NCI-H1930 (cell line): ENCODE measurements at regions not wholly inside any gene's neighbourhood (a gene's known extent, or its start where the extent isn't known, plus 50 kb on each side); places are given as distances from the start of the nearest gene placed in this dataset.

Experiments used
- DNase-seq, 2 experiments: peaks; one replicate each; lab custom pipeline; 2025; lab: John Stamatoyannopoulos, UW

DNA sequence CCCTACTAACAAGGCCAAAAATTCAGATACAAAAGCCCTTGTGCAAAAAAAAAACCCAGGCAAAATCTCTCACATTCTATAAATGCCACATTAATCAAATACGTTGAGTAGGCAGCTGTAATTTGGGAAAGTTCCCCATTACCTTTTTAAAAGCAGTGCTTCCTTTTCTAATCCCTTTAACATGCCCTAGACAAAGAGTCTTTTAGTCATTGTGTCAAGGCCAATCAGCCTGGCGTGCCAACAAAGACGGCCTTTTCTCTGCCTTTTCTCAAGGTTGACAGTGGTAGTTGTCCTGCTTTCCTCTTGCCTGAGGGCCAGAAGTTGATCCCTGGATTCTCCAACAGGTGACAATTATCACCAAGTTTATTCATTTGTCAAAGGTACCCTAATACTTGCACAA, 62.5 kb upstream of the METAP2 start:
- DNase-seq: no peak

DNA sequence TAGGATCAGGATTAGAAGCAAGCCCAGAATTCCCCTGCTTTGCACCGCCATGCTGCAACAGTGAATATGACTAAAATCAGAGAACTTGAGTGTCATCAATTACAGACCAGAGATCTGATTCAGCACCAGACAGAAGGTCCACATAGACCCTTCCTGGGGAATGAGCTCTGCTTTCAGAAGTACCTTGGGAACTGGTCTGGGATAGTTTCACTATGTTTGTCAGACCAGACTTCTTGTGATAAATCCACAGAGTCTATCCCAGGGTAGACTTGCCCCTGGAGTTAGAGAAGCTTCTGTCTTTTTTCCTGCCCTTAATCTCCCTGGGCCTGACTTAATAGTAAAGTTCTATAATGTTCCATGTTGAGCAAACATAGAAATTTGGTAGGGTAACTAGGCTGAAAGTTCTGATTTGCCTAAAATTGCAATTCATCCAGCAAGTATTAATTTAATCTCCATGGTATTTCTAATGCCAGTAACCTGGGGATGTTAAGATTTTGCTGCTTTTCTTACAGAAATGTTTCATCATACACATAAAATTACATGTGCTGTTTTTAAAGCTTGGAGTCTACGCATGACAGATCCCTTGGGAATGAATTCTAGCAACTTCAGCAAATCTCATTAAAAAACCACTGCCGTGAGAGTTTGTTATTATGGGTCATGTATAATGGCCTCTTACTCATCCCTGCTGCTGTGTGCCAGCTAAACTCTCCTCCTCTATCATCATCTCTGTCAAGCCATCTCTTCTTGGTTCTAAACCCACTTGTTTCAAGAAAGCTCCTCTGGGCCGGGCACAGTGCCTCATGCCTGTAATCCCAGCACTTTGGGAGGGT, 61.3 kb upstream of the METAP2 start:
- DNase-seq: peak in 1 of 2 experiments; percentile 4

DNA sequence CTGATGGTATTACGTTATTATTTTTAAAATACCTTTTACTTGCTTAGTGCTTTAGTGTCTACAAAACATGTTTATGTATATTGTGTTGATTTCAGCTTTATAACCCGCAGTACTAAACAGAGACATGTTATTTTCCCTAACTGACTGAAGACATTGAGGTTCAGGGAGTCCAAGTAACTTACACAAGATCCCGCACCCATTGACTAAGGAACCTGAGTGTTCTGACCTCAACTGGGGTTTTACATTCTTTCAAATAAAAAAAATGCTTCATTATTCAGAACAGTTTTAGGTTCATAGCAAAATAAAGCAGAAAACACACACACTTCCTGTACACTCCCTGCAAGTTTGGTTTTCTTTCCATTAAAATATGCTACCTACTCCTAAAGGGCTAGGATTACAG, 60.4 kb upstream of the METAP2 start:
- no peak for DNase-seq

DNA sequence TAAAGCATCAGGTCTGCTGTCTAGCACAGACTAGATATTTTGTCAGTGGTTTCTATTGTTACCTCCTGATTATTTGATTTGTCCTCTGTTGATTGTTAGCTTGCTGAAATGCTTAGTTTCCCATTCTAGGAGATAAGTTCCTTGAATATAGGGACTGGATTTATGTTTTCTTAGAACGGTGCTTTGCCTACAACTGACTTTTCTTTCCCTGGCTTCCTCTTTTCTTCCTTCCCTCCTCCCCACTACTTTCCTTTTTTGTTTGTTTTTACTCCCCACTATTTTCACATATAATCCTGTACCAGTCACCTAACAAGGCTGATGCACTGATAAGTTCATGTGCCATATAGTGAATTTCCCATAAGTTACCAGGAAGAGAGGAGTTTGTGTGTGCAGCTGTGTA, 58.5 kb upstream of the METAP2 start:
- DNase-seq: no peak

DNA sequence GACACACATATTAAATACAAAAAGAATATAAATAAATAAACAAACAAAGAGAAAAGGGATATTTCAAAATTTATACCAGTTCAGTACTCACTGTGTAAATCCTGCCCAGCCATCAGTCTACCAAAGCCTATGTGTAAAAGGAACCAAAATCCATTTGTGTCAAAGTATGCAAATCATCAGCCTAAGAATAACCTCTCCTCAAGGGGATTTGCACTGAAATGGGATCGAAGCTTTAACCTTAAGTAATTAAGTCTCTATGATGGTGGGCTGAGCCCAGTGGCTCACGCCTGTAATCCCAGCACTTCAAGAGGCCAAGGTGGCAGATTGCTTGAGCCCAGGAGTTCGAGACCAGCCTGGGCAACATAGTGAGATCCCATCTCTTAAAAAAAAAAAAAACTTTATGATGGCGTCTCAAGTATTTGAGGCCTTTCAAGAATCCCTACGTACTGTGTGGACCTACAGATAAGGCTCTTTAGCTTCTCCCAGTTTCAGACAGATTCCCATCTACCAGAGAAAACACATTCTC, 57.8 kb upstream of the METAP2 start:
- no peak for DNase-seq

DNA sequence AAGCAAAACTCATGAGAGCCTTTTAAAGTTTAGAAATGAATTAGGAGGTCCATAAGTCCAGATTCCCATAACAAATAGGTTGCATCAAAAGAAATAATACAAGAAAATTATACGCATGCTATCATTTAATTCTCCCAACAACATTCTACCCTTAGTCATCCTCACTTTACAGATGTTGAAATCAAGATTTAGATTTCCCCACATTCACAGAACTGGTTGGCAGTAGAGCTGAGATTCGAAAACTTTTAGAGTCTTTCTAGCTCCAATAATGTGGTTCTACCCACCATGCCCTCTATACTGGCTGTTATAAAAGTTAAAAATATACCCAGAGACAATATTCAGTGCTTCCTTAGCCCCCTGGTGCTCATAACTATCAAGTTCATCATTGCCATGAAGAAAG, 56.6 kb upstream of the METAP2 start:
- no peak for DNase-seq

DNA sequence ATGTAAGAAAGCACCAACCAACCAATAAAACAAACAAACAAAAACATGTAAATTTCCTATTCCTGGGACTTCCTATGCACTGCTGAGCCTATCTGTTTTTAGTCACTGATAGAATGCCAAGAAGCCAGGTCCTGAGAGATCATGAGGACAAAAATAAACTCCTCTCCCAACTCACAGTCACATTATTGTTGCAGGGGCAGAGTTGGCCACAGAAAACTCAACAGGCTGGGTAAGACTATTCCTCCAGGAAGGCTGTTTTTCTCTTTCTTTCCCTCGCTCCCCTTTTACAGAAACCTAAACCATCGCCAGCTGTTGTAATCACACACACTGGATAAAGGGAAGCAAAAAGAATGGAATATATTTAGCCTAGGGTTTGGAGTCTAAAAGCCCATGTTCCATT, 55.8 kb upstream of the METAP2 start:
- DNase-seq: no peak
